ENCODE measurements at regions not wholly inside any gene's neighbourhood (a gene's known extent, or its start where the extent isn't known, plus 50 kb on each side); places are given as distances from the start of the nearest gene placed in this dataset.
"Not testable (repeated sequence)": the region's sequence is repeated elsewhere in the genome, so short reads cannot be mapped to it uniquely, and the experiment has no call there.

DNA sequence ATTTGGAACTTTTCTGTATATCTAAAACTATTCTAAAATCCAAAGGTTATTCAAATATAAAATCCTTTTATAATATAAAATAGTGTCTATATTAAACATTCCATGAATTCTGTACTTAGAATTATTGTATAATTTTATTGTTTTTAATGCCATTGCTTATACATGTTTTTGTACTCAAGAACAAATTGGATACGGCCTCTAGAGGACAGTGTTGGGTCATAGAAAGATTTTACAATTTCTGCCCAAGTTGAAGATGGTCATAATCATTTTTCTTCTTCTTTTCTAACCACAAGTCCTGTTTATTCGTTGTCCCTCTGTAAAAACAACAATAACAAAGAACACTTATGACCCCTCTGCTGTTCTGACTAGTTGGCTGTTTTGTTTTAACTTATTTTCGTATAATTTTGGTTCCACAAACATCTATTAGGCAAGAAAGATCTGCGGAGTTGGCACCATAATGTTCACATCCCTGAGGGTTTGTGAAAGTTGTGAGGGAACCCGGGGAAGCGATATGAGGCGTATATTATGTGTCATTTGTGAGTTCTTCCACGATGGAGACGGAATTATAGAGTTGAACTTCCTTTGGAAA is 75.7 kb upstream of the KIF26B start:
- H3K9me3 Mint-ChIP-seq, result no peaks in the 10 kb centered on the region
- H3K4me1 Mint-ChIP-seq, result no peaks in the 10 kb centered on the region
- H3K27ac Mint-ChIP-seq, result no peak overlapping the region
- no peaks in the 10 kb centered on the region for H3K27me3 Mint-ChIP-seq
- no peak overlapping the region for H3K4me3 Mint-ChIP-seq
- ATAC-seq, result no peak
- peaks cover 5% of the 10 kb centered on the region for H3K36me3 Mint-ChIP-seq

DNA sequence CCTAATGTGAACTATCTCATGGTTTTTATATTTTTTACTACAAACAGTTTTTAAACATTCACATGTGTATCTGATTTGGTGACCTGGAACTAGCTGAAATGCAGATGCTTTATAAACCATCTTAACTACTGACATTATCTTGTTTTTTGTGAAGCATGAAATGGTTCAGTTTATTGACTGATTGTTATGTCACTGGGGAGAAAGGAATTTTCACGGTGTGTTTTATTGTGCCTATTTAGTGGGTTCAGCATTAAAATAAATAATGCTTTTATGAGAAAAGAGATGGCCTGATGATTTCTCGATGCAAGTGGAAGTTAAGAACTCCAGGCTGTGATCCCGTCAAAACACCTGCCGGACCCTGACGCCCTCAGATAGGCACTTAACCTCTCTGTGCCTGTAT is 79.9 kb upstream of the KIF26B start:
- no peak for ATAC-seq
- Mint-ChIP-seq H3K36me3 (no peaks in the 10 kb centered on the region), H3K27ac (no peak overlapping the region), H3K4me1 (no peaks in the 10 kb centered on the region), H3K27me3 (no peaks in the 10 kb centered on the region), H3K4me3 (no peak overlapping the region), H3K9me3 (peaks cover 3% of the 10 kb centered on the region)

DNA sequence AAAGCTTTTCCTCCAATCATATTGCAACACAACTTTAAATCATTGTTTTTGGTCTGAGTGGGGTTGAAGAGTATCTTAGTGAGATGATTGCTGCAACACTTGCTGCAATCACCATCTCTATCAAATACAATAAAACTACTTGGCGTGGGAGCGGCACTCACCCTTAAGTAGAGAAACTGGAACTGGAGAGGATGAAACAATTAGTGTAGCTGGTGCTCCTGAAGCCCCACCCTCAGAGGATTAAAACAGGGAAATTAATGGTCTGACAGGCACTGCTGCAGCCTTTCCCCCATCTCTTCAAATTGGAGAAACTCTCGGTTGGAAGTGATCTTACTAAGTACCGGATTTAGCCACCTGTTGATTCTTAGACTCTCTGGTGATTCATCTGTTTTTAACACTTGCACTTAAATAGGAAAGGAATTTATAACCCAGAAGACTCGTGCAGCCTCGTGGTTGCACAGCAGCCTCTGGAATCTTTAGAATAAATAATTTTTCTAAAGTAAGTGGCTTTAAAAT is 80.5 kb upstream of the KIF26B start:
- Mint-ChIP-seq H3K36me3 (peaks cover 3% of the 10 kb centered on the region), H3K27ac (no peak overlapping the region), H3K4me1 (no peaks in the 10 kb centered on the region), H3K4me3 (no peak overlapping the region), H3K9me3 (peaks cover 3% of the 10 kb centered on the region), H3K27me3 (no peaks in the 10 kb centered on the region)
- no peak for ATAC-seq

GRCh38 chr1:245070836-245071615 is 83.8 kb upstream of the KIF26B start:
- no peak for ATAC-seq
- no peaks in the 10 kb centered on the region for H3K27me3 Mint-ChIP-seq

DNA sequence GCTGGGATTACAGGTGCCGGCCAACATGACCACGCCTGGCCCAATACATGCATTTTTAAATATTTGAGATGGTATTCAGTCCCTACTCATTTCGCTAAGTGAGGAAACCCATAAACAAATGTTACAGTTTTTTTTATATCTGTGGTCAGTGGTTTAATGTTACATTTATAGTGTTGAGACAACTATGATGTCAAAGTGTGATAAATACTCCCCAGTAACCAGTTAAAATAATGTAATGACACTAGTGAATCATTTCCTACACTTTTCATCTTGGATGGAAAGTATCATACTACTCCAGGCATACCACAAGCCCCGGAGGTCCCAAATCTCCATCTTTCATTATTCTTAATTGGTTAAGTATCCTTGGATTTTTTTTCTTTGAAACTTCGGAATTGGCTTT is 87.5 kb upstream of the KIF26B start:
- H3K4me3 Mint-ChIP-seq, result no peak overlapping the region
- no peak overlapping the region for H3K27ac Mint-ChIP-seq
- peaks cover 17% of the 10 kb centered on the region for H3K36me3 Mint-ChIP-seq
- no peak for ATAC-seq
- H3K9me3 Mint-ChIP-seq, result no peaks in the 10 kb centered on the region
- H3K27me3 Mint-ChIP-seq, result no peaks in the 10 kb centered on the region
- H3K4me1 Mint-ChIP-seq, result no peaks in the 10 kb centered on the region

More at GRCh38 chr1:245070836-245071615, 83.8 kb upstream of the KIF26B start:
- peaks cover 11% of the 10 kb centered on the region for H3K36me3 Mint-ChIP-seq
- H3K27ac Mint-ChIP-seq, result no peak overlapping the region
- H3K4me1 Mint-ChIP-seq, result no peaks in the 10 kb centered on the region
- no peak overlapping the region for H3K4me3 Mint-ChIP-seq
- peaks cover 3% of the 10 kb centered on the region for H3K9me3 Mint-ChIP-seq

- no peaks in the 10 kb centered on the region for H3K4me1 Mint-ChIP-seq
- H3K27me3 Mint-ChIP-seq, result no peaks in the 10 kb centered on the region
- peaks cover 11% of the 10 kb centered on the region for H3K36me3 Mint-ChIP-seq
- no peak overlapping the region for H3K4me3 Mint-ChIP-seq
- H3K9me3 Mint-ChIP-seq, result no peaks in the 10 kb centered on the region
- H3K27ac Mint-ChIP-seq, result no peak overlapping the region
- ATAC-seq, result no peak
Measured at GRCh38 chr1:245062741-245063305, 92.0 kb upstream of the KIF26B start.

GRCh38 chr1:245061808-245062207 is 93.0 kb upstream of the KIF26B start:
- not testable (repeated sequence) for ATAC-seq, H3K27ac Mint-ChIP-seq, H3K36me3 Mint-ChIP-seq, H3K27me3 Mint-ChIP-seq, H3K4me3 Mint-ChIP-seq, H3K9me3 Mint-ChIP-seq, H3K4me1 Mint-ChIP-seq

- Mint-ChIP-seq H3K27ac (no peak overlapping the region), H3K9me3 (no peaks in the 10 kb centered on the region), H3K4me3 (no peak overlapping the region), H3K36me3 (peaks cover 5% of the 10 kb centered on the region), H3K27me3 (peaks cover 3% of the 10 kb centered on the region), H3K4me1 (no peaks in the 10 kb centered on the region)
- ATAC-seq, result no peak
Measured at GRCh38 chr1:245060684-245061374, 94.0 kb upstream of the KIF26B start.

DNA sequence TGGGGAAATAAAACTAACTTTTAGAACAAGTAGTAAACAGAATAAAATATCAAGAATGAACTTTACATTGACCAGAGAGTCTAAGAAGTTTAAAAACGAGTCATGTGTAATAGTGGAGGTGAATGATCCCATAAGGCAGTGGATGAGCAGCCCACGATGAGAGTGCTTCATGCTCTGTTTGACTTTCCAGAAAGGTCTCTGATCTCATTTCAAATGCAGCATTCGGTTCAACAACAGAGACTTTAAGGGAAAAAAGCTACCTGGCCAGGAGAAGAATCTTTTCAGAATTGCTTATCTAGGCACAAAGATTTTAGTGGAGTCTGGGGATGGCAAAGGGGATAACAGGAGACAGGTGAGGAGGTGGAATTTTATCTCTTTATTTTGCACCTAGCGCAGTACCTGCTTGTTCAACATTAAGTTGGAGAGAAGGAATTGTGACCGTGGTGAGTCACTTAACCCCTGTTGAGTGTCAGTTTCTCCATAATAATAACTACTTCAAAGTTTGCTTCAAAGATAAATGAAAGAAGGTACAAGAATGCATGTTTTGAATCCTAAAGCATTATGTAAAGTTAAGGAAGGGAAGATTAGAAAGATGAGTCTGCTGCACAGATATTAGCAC is 94.9 kb upstream of the KIF26B start:
- Mint-ChIP-seq H3K4me3 (no peak overlapping the region), H3K4me1 (no peaks in the 10 kb centered on the region), H3K27ac (no peak overlapping the region), H3K9me3 (no peaks in the 10 kb centered on the region), H3K27me3 (peaks cover 10% of the 10 kb centered on the region), H3K36me3 (no peaks in the 10 kb centered on the region)
- ATAC-seq, result no peak

DNA sequence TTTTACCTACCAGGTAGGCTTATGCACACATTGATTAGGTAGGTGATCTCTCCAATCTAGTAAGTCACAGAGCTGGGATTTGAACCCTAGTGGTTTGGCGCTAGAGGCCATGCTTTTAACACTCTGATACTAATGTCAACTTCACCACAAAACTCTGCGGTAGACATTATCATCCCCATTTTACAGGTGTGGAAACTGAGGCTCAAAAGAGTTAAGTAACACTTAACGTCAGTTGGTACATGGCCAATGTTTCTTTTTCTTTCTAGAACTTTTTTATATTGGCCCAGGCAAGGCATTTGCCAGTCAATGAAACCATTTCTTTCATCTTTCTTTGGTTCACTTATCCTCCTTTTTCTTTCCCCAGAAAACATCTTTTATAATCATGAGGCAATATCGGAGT is 95.9 kb upstream of the KIF26B start:
- H3K4me3 Mint-ChIP-seq, result no peak overlapping the region
- H3K27ac Mint-ChIP-seq, result no peak overlapping the region
- H3K9me3 Mint-ChIP-seq, result no peaks in the 10 kb centered on the region
- peaks cover 19% of the 10 kb centered on the region for H3K27me3 Mint-ChIP-seq
- no peaks in the 10 kb centered on the region for H3K36me3 Mint-ChIP-seq
- ATAC-seq, result no peak
- H3K4me1 Mint-ChIP-seq, result peaks cover 8% of the 10 kb centered on the region

- Mint-ChIP-seq H3K27me3 (peaks cover 21% of the 10 kb centered on the region), H3K36me3 (no peaks in the 10 kb centered on the region), H3K27ac (no peak overlapping the region), H3K4me3 (no peak overlapping the region), H3K4me1 (peaks cover 8% of the 10 kb centered on the region), H3K9me3 (no peaks in the 10 kb centered on the region)
- ATAC-seq, result no peak
Measured at GRCh38 chr1:245058436-245058835, 96.3 kb upstream of the KIF26B start.

GRCh38 chr1:245056913-245057312 is 97.9 kb upstream of the KIF26B start:
- Mint-ChIP-seq H3K36me3 (no peaks in the 10 kb centered on the region), H3K27ac (no peak overlapping the region), H3K4me1 (peaks cover 13% of the 10 kb centered on the region), H3K27me3 (peaks cover 37% of the 10 kb centered on the region), H3K9me3 (no peaks in the 10 kb centered on the region), H3K4me3 (no peak overlapping the region)
- no peak for ATAC-seq

GRCh38 chr1:245056296-245056695 is 98.5 kb upstream of the KIF26B start:
- not testable (repeated sequence) for H3K9me3 Mint-ChIP-seq, ATAC-seq, H3K27ac Mint-ChIP-seq, H3K4me3 Mint-ChIP-seq, H3K36me3 Mint-ChIP-seq
- Mint-ChIP-seq H3K4me1 (peaks cover 20% of the 10 kb centered on the region), H3K27me3 (peaks cover 43% of the 10 kb centered on the region)

DNA sequence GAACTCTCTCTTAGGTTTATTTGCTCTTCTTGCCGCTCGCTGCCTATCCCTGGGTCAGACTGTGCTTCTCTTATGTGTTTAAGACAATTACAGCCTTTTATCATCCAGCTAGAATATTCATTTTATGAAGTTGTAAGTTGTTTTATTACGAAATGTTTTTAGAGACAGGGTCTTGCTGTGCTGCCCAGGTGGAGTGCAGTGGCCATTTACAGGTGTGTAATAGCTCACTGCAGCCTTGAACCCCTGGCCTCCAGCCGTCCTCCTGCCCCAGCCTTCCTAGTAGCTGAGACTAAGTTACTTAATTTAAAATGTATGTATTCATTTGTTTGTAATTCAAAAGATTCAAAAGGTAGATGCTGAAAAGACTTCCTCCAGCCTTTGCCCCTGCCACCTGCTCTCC is 99.0 kb upstream of the KIF26B start:
- no peak overlapping the region for H3K27ac Mint-ChIP-seq

More for the DNA sequence above, 99.0 kb upstream of the KIF26B start:
- H3K4me1 Mint-ChIP-seq, result peaks cover 23% of the 10 kb centered on the region
- peaks cover 48% of the 10 kb centered on the region for H3K27me3 Mint-ChIP-seq
- H3K36me3 Mint-ChIP-seq, result no peaks in the 10 kb centered on the region
- H3K9me3 Mint-ChIP-seq, result no peaks in the 10 kb centered on the region
- ATAC-seq, result no peak
- H3K4me3 Mint-ChIP-seq, result no peak overlapping the region

All from stimulated activated memory B cell treated with anti-CD40 and anti-IgM and Interleukin-4, amounts not matched to agents 10 μg/mL and 1 μg/mL and 100 μg/mL, for 72 hours (primary cell).